Ishikawa (cell line): ENCODE measurements at regions not wholly inside any gene's neighbourhood (a gene's known extent, or its start where the extent isn't known, plus 50 kb on each side); places are given as distances from the start of the nearest gene placed in this dataset.

Experiments used
- EGR1 ChIP-seq: IDR thresholded peaks from 2 replicates; pipeline ENCODE4 v1.6.1; 2012
- EP300 ChIP-seq: IDR thresholded peaks from 2 replicates; pipeline ENCODE4 v1.6.1; 2012; ENCODE audit warnings: borderline replicate concordance
- FOXM1 ChIP-seq: IDR thresholded peaks from 2 replicates; pipeline ENCODE4 v1.6.1; 2012; ENCODE audit warnings: low read depth, borderline replicate concordance
- RAD21 ChIP-seq: IDR thresholded peaks from 2 replicates; pipeline ENCODE4 v1.6.1; 2012; ENCODE audit warnings: low read depth
- TAF1 ChIP-seq: IDR thresholded peaks from 2 replicates; pipeline ENCODE4 v1.6.1; 2012; ENCODE audit warnings: low read depth, mild to moderate bottlenecking
- TCF12 ChIP-seq: IDR thresholded peaks from 2 replicates; pipeline ENCODE4 v1.6.1; 2012; ENCODE audit warnings: low read depth
- ZBTB7A ChIP-seq: IDR thresholded peaks from 2 replicates; pipeline ENCODE4 v1.6.1; 2012; ENCODE audit warnings: low read depth
- TF ChIP-seq, protein P1 (sequence below): IDR thresholded peaks from 2 replicates; pipeline ENCODE4 v1.6.1; 2012; ENCODE audit warnings: low read depth, mild to moderate bottlenecking
- TF ChIP-seq, protein P2 (sequence below): IDR thresholded peaks from 2 replicates; pipeline ENCODE4 v1.6.1; 2012

- no peak for TF ChIP-seq ZBTB7A
- TF ChIP-seq RAD21, result no peak
- TF ChIP-seq, protein P1, sequence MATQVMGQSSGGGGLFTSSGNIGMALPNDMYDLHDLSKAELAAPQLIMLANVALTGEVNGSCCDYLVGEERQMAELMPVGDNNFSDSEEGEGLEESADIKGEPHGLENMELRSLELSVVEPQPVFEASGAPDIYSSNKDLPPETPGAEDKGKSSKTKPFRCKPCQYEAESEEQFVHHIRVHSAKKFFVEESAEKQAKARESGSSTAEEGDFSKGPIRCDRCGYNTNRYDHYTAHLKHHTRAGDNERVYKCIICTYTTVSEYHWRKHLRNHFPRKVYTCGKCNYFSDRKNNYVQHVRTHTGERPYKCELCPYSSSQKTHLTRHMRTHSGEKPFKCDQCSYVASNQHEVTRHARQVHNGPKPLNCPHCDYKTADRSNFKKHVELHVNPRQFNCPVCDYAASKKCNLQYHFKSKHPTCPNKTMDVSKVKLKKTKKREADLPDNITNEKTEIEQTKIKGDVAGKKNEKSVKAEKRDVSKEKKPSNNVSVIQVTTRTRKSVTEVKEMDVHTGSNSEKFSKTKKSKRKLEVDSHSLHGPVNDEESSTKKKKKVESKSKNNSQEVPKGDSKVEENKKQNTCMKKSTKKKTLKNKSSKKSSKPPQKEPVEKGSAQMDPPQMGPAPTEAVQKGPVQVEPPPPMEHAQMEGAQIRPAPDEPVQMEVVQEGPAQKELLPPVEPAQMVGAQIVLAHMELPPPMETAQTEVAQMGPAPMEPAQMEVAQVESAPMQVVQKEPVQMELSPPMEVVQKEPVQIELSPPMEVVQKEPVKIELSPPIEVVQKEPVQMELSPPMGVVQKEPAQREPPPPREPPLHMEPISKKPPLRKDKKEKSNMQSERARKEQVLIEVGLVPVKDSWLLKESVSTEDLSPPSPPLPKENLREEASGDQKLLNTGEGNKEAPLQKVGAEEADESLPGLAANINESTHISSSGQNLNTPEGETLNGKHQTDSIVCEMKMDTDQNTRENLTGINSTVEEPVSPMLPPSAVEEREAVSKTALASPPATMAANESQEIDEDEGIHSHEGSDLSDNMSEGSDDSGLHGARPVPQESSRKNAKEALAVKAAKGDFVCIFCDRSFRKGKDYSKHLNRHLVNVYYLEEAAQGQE, result no peak
- TF ChIP-seq EP300, result no peak
- no peak for TF ChIP-seq TCF12
- TF ChIP-seq TAF1, result no peak
- TF ChIP-seq, protein P2, sequence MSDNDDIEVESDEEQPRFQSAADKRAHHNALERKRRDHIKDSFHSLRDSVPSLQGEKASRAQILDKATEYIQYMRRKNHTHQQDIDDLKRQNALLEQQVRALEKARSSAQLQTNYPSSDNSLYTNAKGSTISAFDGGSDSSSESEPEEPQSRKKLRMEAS, result no peak
- TF ChIP-seq EGR1, result no peak
- TF ChIP-seq FOXM1, result no peak
These were observed 68.9 kb upstream of the RNU6-1 start for GRCh38 chr15:67908756-67909155.
